Endothelial cell of umbilical vein (primary cell): ENCODE measurements at regions not wholly inside any gene's neighbourhood (a gene's known extent, or its start where the extent isn't known, plus 50 kb on each side); places are given as distances from the start of the nearest gene placed in this dataset.

Source experiments
- BruUV-seq: library from RNA; stranded (reverse); fragments of 400-500 nt; replicated peaks from 2 replicates; lab custom pipeline; 2021; lab: Mats Ljungman, UMichigan
- CTCF ChIA-PET: fragments of 300-600, 350-600 bp; sonication (Branson Sonifier 250); formaldehyde crosslinking; loops from one replicate; lab custom pipeline; 2021; ENCODE audit warnings: antibody characterized with exemption, inconsistent platforms; lab: Charles Lee
- POLR2A ChIA-PET: fragments of 300-600, 350-600 bp; sonication (Branson Sonifier 250); formaldehyde crosslinking; loops from one replicate; lab custom pipeline; 2021; ENCODE audit warnings: antibody characterized with exemption, inconsistent platforms; lab: Charles Lee
- DNase-seq: peaks from one replicate; pipeline ENCODE4 v3.0.0-alpha.2; 2011; ENCODE audit warnings: low read depth, low spot score
- FAIRE-seq: peaks from 2 replicates; lab custom pipeline; 2011; peaks lifted over from hg19 to GRCh38; lab: Jason Lieb, UNC
- H2AFZ ChIP-seq: 2 replicates; pipeline ENCODE4 v1.6.0; 2012; ENCODE audit warnings: low read depth, low read length, control low read depth, inconsistent platforms
- H3K27ac ChIP-seq: 2 replicates; pipeline ENCODE4 v1.5.1; 2011; ENCODE audit warnings: low read depth, mild to moderate bottlenecking, control low read depth, low read length, moderate library complexity; ENCODE audit not compliant: insufficient read depth
- H3K27me3 ChIP-seq, 2 experiments: 2 replicates each; pipeline versions ENCODE4 v1.6.0 to v1.6.1; 2011; ENCODE audit warnings: low read length in 2 of 2, mixed read lengths in 1 of 2; ENCODE audit not compliant: control insufficient read depth in 2 of 2, insufficient read depth in 2 of 2
- H3K36me3 ChIP-seq, 2 experiments: 2 replicates in 1 of 2; 3 replicates in 1 of 2; pipeline ENCODE4 v1.5.1; 2011; ENCODE audit warnings: low read length in 2 of 2, mild to moderate bottlenecking in 1 of 2, moderate library complexity in 1 of 2; ENCODE audit not compliant: control insufficient read depth in 2 of 2, insufficient read depth in 2 of 2; ENCODE audit errors: extremely low read depth in 1 of 2
- H3K4me1 ChIP-seq: 3 replicates; pipeline ENCODE4 v1.5.1; 2011; ENCODE audit warnings: mild to moderate bottlenecking, low read length; ENCODE audit not compliant: control insufficient read depth, insufficient read depth; ENCODE audit errors: extremely low read depth
- H3K4me2 ChIP-seq: 2 replicates; pipeline ENCODE4 v1.6.1; 2011; ENCODE audit warnings: low read length, control low read depth, mixed read lengths; ENCODE audit not compliant: insufficient read depth
- H3K4me3 ChIP-seq, 3 experiments: fragments of 200-600 bp in 1 of 3; sonication (generic), shearing (Covaris generic) in 1 of 3; replicated peaks in 1 of 3; 2 replicates each; pipeline ENCODE4 v1.5.1; 2011 to 2016; ENCODE audit warnings: control low read depth in 3 of 3, low read length in 3 of 3, mild to moderate bottlenecking in 2 of 3, inconsistent platforms in 1 of 3, low read depth in 1 of 3, moderate library complexity in 1 of 3; ENCODE audit not compliant: insufficient read depth in 1 of 3
- H3K79me2 ChIP-seq: 2 replicates; pipeline ENCODE4 v1.6.0; 2012; ENCODE audit warnings: low read length, inconsistent platforms; ENCODE audit not compliant: control insufficient read depth, insufficient read depth
- H3K9ac ChIP-seq: replicated peaks from 2 replicates; pipeline ENCODE3; 2011; ENCODE audit warnings: low read length, control low read depth; ENCODE audit not compliant: insufficient read depth; ENCODE audit errors: extremely low read depth
- H3K9me1 ChIP-seq: replicated peaks from 3 replicates; pipeline ENCODE4 v1.6.0; 2011; ENCODE audit warnings: mild to moderate bottlenecking, low read length; ENCODE audit not compliant: control insufficient read depth, insufficient read depth; ENCODE audit errors: extremely low read depth
- H3K9me3 ChIP-seq: replicated peaks from 2 replicates; pipeline ENCODE4 v1.5.1; 2012; ENCODE audit warnings: low read length, inconsistent platforms; ENCODE audit not compliant: control insufficient read depth, insufficient read depth
- H4K20me1 ChIP-seq: replicated peaks from 2 replicates; pipeline ENCODE3; 2011; ENCODE audit warnings: mild to moderate bottlenecking, low read length; ENCODE audit not compliant: control insufficient read depth, insufficient read depth; ENCODE audit errors: extremely low read depth
- CTCF ChIP-seq, 2 donors: IDR thresholded peaks; 1 replicate in 1 of 2; 2 replicates in 1 of 2; pipeline ENCODE4 v1.5.1; 2011; ENCODE audit warnings: low read length in 2 of 2, mild to moderate bottlenecking in 2 of 2, moderate library complexity in 2 of 2, control low read depth in 1 of 2, inconsistent platforms in 1 of 2, low read depth in 1 of 2; ENCODE audit not compliant: insufficient read depth in 1 of 2; ENCODE audit errors: extremely low read depth in 1 of 2
- EZH2 ChIP-seq: IDR thresholded peaks from 2 replicates; pipeline ENCODE4 v1.6.1; 2012; ENCODE audit warnings: borderline replicate concordance, low read depth, mild to moderate bottlenecking, moderate library complexity, low read length, inconsistent platforms; ENCODE audit not compliant: severe bottlenecking
- FOS ChIP-seq: IDR thresholded peaks from 2 replicates; pipeline ENCODE4 v1.6.1; 2011; ENCODE audit warnings: mild to moderate bottlenecking, low read length, moderate library complexity, borderline replicate concordance; ENCODE audit not compliant: insufficient read depth
- JUN ChIP-seq: IDR thresholded peaks from 2 replicates; pipeline ENCODE4 v1.6.1; 2011; ENCODE audit warnings: borderline replicate concordance, low read depth; ENCODE audit not compliant: insufficient read length, insufficient read depth
- MAX ChIP-seq: IDR thresholded peaks from 2 replicates; pipeline ENCODE4 v1.6.1; 2011; ENCODE audit not compliant: insufficient read depth, insufficient read length
- MYC ChIP-seq: IDR thresholded peaks from one replicate; pipeline ENCODE4 v1.6.1; 2011; ENCODE audit warnings: mild to moderate bottlenecking, low read depth, low read length
- POLR2A ChIP-seq: IDR thresholded peaks from 2 replicates; pipeline ENCODE4 v1.6.1; 2012; ENCODE audit warnings: low read depth, mild to moderate bottlenecking, control low read depth, low read length
- dilution Hi-C: fragments of 300-500 bp; cut with MboI; formaldehyde crosslinking; loops from one replicate; pipeline ENCODE4 v1.15.0; 2019; ENCODE audit warnings: low sequenced_read_pairs; ENCODE audit not compliant: extremely low pct_ligation_motif_present
- intact Hi-C: fragments of 100-400 bp; cut with micrococcal nuclease; formaldehyde crosslinking; loops from one replicate; pipeline ENCODE4 v1.10.0; 2022

- H3K4me1 ChIP-seq, result no peaks in the 10 kb centered on the region
- POLR2A ChIA-PET, result no interaction called here
Observed at GRCh38 chr4:14743172-14743571, 259.1 kb upstream of the CPEB2 start.

More at GRCh38 chr4:14743172-14743571, 259.1 kb upstream of the CPEB2 start:
- no peak overlapping the region for H3K4me2 ChIP-seq
- FAIRE-seq, result no peak
- TF ChIP-seq MAX (no peak), POLR2A (no peak), MYC (no peak), FOS (no peak), CTCF (IDR thresholded peaks at IDR 0.05; ENCODE audit: extremely low read depth in 1 of 2, insufficient read depth in 1 of 2, low read depth in 1 of 2, low read length in 2 of 2) (no peak), EZH2 (no peak), JUN (no peak)
- dilution Hi-C loops (no loop called here), intact Hi-C loops (no loop called here)
- H4K20me1 ChIP-seq, result no peaks in the 10 kb centered on the region
- no peaks in the 10 kb centered on the region for H3K27me3 ChIP-seq
- no peak overlapping the region for H2AFZ ChIP-seq
- H3K9ac ChIP-seq, result no peak overlapping the region
- no peaks in the 10 kb centered on the region for H3K9me1 ChIP-seq
- no TSS peak for BruUV-seq
- H3K36me3 ChIP-seq, result no peaks in the 10 kb centered on the region
- no peaks in the 10 kb centered on the region for H3K79me2 ChIP-seq
- no peak for DNase-seq
- no peak overlapping the region for H3K4me3 ChIP-seq
- CTCF ChIA-PET, result no interaction called here
- no peaks in the 10 kb centered on the region for H3K9me3 ChIP-seq
- H3K27ac ChIP-seq, result no peak overlapping the region
